ENCODE measurements at regions not wholly inside any gene's neighbourhood (a gene's known extent, or its start where the extent isn't known, plus 50 kb on each side); places are given as distances from the start of the nearest gene placed in this dataset.
"Not testable (repeated sequence)": the region's sequence is repeated elsewhere in the genome, so short reads cannot be mapped to it uniquely, and the experiment has no call there.

- DNase-seq (ENCODE audit: low spot score): no peak
Measured at GRCh38 chr2:8310557-8311455, 371.1 kb upstream of the ID2 start.

GRCh38 chr2:8312221-8312620 lies 369.6 kb upstream of the ID2 start:
- no peak for DNase-seq (ENCODE audit: low spot score)

GRCh38 chr2:8312861-8313830 lies 368.7 kb upstream of the ID2 start:
- DNase-seq (ENCODE audit: low spot score): no peak

- no peak for DNase-seq (ENCODE audit: low spot score)
Measured at GRCh38 chr2:8314063-8314462, 367.8 kb upstream of the ID2 start.

GRCh38 chr2:8315531-8316165 lies 366.2 kb upstream of the ID2 start:
- no peak for DNase-seq (ENCODE audit: low spot score)

GRCh38 chr2:8316356-8316755 lies 365.5 kb upstream of the ID2 start:
- no peak for DNase-seq (ENCODE audit: low spot score)

GRCh38 chr2:8317418-8317817 lies 364.4 kb upstream of the ID2 start:
- DNase-seq (ENCODE audit: low spot score): no peak

- DNase-seq (ENCODE audit: low spot score): no peak
Measured at GRCh38 chr2:8319219-8319618, 362.6 kb upstream of the ID2 start.

GRCh38 chr2:8320311-8321066 lies 361.4 kb upstream of the ID2 start:
- DNase-seq (ENCODE audit: low spot score): no peak

GRCh38 chr2:8322634-8323033 lies 359.2 kb upstream of the ID2 start:
- no peak for DNase-seq (ENCODE audit: low spot score)

GRCh38 chr2:8324164-8324856 lies 357.5 kb upstream of the ID2 start:
- no peak for DNase-seq (ENCODE audit: low spot score)

- DNase-seq (ENCODE audit: low spot score): no peak
Measured at GRCh38 chr2:8324901-8325300, 357.0 kb upstream of the ID2 start.

GRCh38 chr2:8327371-8328100 lies 354.3 kb upstream of the ID2 start:
- DNase-seq (ENCODE audit: low spot score): no peak

- DNase-seq (ENCODE audit: low spot score): no peak
Measured at GRCh38 chr2:8328217-8328616, 353.6 kb upstream of the ID2 start.

GRCh38 chr2:8329660-8330622 lies 351.9 kb upstream of the ID2 start:
- no peak for DNase-seq (ENCODE audit: low spot score)

GRCh38 chr2:8331068-8331467 lies 350.8 kb upstream of the ID2 start:
- no peak for DNase-seq (ENCODE audit: low spot score)

- no peak for DNase-seq (ENCODE audit: low spot score)
Measured at GRCh38 chr2:8332646-8333045, 349.2 kb upstream of the ID2 start.

GRCh38 chr2:8333177-8333831 lies 348.6 kb upstream of the ID2 start:
- no peak for DNase-seq (ENCODE audit: low spot score)

GRCh38 chr2:8333832-8334187 lies 348.0 kb upstream of the ID2 start:
- DNase-seq (ENCODE audit: low spot score): not testable (repeated sequence)
